22Rv1 (cell line): ENCODE measurements at regions not wholly inside any gene's neighbourhood (a gene's known extent, or its start where the extent isn't known, plus 50 kb on each side); places are given as distances from the start of the nearest gene placed in this dataset.

Experiments
- ZFX ChIP-seq: fragments of 450-650 bp; IDR thresholded peaks from 2 replicates; pipeline ENCODE4 v1.6.1; 2017; ENCODE audit warnings: antibody characterized with exemption, borderline replicate concordance
- TF ChIP-seq, protein P1 (sequence below): fragments of 450-650 bp; IDR thresholded peaks from 2 replicates; pipeline ENCODE4 v1.5.1; 2017; ENCODE audit warnings: mild to moderate bottlenecking

DNA sequence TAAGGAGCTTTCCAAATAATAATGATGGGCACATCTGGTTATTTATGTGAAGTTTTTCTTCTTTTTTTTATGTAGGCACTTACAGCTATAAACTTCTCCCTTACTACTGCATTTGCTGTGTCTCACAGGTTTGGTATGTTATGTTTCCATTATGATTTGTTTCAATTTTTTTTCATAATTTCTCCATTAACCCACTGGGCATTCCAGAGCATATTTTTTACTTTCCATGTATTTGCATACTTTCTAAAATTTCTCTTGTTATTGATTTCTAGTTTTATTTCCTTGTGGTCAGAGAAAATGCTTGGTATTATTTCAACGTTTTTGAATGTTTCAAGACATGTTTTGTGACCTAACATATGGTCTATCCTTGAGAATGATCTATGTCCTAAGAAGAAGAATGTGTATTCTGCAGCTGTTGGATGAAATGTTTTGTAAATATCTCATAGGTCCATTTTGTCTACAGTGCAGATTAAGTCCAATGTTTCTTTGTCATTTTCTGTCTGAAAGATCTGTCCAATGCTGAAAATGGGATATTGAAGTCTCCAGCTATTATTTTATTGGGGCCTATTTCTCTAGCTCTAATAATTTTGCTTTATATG, 362.1 kb downstream of the DDX10 start:
- TF ChIP-seq, protein P1, sequence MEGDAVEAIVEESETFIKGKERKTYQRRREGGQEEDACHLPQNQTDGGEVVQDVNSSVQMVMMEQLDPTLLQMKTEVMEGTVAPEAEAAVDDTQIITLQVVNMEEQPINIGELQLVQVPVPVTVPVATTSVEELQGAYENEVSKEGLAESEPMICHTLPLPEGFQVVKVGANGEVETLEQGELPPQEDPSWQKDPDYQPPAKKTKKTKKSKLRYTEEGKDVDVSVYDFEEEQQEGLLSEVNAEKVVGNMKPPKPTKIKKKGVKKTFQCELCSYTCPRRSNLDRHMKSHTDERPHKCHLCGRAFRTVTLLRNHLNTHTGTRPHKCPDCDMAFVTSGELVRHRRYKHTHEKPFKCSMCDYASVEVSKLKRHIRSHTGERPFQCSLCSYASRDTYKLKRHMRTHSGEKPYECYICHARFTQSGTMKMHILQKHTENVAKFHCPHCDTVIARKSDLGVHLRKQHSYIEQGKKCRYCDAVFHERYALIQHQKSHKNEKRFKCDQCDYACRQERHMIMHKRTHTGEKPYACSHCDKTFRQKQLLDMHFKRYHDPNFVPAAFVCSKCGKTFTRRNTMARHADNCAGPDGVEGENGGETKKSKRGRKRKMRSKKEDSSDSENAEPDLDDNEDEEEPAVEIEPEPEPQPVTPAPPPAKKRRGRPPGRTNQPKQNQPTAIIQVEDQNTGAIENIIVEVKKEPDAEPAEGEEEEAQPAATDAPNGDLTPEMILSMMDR, result no peak
- TF ChIP-seq ZFX, result no peak
